ENCODE measurements at regions not wholly inside any gene's neighbourhood (a gene's known extent, or its start where the extent isn't known, plus 50 kb on each side); places are given as distances from the start of the nearest gene placed in this dataset.
"Not testable (repeated sequence)": the region's sequence is repeated elsewhere in the genome, so short reads cannot be mapped to it uniquely, and the experiment has no call there.

- no peak for DNase-seq
Measured at GRCh38 chr5:67617051-67617450, 420.5 kb upstream of the CD180 start.

DNA sequence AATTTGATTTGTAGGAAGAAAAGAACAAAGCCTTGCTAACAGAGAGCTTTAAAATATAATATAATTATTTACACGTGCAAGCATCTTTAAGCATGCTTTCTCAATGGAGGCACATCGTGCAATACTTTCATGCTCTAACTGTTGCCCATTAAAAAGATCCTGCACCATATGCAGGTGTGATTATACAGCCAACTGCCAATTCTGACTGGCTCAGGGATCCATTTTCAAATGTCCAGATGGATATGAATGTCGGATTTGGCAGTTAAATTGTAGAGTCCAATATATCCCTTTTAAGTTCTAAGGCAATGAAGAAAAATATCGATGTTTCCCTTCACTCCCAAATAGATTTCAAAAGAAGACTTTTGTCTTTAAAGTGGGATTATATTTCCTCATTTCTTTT, 416.4 kb upstream of the CD180 start:
- no peak for DNase-seq

GRCh38 chr5:67610186-67610912, 413.8 kb upstream of the CD180 start:
- DNase-seq = no peak

GRCh38 chr5:67607958-67608357, 411.4 kb upstream of the CD180 start:
- no peak for DNase-seq

DNA sequence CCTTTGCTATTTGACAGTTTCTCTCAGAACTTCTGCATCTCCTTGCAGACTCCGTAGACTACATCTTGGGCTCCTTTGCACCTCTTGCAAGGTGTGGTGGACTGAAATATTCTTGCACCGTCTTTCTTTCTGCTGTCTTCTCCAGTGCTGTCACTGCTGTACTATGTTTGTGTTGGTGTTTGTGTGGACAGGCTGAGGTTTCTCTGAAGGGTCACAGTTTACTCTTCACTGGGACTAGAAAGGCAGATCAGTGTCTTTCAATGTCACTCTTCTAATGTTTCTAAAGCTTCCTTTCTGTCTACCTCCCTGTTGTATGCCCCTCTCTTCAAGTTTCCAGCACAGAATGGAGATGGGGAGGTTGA, 410.0 kb upstream of the CD180 start:
- DNase-seq = no peak

- DNase-seq = no peak
Measured at GRCh38 chr5:67605730-67606585, 409.4 kb upstream of the CD180 start.

- DNase-seq = no peak
Measured at GRCh38 chr5:67591491-67591890, 394.9 kb upstream of the CD180 start.

DNA sequence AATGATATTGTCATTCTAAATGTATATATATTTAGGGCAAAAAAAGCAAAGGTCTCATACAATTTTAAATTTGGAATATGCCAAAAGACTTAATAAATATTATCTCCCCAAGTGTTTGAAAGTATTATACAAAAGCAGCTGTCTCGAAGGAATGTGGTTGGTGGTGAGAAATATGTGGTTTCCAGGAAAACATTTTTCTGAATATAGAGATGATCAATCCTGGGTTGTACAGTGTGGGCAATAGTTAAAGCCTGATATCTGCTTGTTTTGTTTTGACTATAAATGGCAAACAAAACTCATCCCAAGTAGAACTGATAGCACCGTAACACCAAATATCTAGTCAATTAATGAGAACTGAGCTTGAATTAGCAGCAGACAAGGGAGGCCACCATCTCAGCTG, 391.8 kb upstream of the CD180 start:
- DNase-seq = no peak

DNA sequence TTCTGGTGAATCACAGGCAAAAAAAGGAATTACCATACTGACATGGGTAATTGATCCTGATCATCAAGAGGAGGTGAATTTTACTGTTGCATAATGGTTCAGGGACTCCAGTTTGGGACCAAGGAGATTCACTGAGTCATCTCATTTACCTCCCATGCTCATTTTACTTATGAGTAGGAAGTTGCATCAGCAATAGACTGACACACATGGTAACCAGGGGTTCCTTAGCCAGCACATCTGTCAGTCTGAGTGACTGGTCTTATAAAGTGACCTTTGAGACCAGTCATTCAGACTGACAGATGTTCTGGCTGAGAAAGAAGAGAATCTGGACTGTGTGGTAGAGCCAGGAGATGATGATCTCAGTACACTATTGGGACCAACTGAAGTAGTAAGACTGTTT, 384.6 kb upstream of the CD180 start:
- DNase-seq = no peak

GRCh38 chr5:67578011-67578410, 381.4 kb upstream of the CD180 start:
- no peak for DNase-seq

GRCh38 chr5:67577424-67577823, 380.8 kb upstream of the CD180 start:
- DNase-seq = no peak

DNA sequence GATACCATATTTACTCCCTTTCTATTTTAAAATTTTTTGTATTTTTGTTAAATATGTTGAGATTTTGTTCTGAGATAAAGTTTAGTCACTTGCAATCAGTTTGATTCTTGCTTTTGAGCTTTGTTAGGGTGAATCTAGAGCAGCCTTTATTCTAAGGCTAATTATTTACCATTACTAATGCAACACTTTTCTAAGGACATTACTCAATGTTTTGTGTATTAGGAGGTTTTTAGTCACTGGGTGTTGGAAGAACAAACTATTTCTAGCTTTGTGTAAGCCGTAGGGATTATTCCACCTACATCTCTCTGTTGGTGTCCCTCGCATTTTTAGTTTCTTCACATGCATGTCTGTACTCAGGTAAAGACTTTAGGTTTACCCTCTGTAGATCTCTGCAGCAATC, 379.5 kb upstream of the CD180 start:
- DNase-seq = no peak

DNA sequence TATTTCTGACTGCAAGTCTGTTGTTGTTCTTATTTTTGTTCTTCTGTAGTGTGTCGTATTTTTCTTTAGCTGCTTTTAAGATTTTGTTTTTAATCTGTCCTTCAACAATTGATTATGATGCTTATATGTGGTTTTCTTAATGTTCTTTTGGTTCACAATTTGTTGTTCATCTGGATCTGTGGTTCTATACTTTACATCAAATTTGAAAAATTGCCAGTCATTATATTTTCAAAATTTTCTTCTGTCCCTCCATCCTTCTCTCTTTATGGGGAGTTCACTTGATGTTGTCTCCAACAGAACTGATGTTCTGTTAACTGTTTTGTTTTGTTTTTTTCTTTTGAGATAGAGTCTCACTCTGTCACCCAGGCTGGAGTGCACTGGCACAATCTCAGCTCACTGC, 378.5 kb upstream of the CD180 start:
- DNase-seq = no peak

GRCh38 chr5:67561151-67561932, 364.7 kb upstream of the CD180 start:
- no peak for DNase-seq

GRCh38 chr5:67552773-67553172, 356.2 kb upstream of the CD180 start:
- no peak for DNase-seq

DNA sequence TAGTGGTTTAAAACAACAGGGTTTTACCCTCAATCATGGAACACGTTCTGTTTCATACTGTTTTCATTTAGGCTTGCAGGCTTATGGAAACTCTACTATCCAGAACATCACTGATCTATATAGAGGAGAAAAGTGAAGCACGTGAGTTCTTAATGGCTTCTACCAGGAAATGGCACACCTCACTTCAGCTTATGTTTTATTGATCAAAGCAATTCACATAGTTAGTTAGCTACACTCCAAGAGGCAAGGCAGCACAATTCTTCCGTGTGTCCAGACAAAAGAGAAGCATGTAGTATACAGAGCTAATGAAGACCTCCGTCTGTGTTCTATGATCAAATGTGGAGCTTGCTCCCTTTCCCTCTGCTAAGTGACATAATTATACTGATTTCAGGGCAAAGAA, 353.3 kb upstream of the CD180 start:
- no peak for DNase-seq

GRCh38 chr5:67549296-67549618, 352.7 kb upstream of the CD180 start:
- DNase-seq = no peak

- DNase-seq = no peak
Measured at GRCh38 chr5:67548520-67549295, 352.1 kb upstream of the CD180 start.

DNA sequence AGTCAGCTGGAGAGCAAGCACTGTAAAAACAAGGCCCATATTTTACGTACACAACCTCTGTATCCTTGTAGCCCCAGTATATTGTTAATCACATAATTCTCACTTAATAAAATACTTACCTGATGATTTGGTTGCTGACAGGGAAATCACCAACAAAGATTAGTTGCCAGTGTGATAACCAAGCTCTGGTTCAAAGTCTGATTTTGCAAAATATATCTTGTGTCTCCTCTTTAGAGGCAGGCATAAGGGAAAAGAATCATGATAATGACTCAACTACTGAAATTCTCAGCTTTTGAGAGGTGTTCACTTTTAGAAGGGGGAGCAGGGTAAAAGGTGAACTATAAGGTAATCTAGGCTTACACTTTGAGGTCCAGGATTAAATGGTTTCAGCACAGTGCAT, 351.1 kb upstream of the CD180 start:
- no peak for DNase-seq

DNA sequence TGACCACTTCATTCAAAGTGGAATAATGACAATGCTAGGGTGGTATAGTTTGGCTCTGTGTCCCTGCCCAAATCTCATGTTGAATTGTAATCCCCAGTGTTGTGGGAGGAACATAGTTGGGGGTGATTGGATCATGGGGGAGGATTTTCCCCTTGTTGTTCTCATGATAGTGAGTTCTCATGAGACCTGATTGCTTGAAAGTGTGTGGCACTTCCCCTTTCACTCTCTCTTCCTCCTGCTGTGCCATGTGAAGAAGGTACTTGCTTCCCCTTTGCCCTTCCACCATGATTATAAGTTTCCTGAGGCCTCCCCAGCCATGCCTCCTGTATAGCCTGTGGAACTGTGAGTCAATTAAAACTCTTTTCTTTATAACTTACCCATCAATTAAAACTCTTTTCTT, 348.3 kb upstream of the CD180 start:
- DNase-seq = not testable (repeated sequence)

DNA sequence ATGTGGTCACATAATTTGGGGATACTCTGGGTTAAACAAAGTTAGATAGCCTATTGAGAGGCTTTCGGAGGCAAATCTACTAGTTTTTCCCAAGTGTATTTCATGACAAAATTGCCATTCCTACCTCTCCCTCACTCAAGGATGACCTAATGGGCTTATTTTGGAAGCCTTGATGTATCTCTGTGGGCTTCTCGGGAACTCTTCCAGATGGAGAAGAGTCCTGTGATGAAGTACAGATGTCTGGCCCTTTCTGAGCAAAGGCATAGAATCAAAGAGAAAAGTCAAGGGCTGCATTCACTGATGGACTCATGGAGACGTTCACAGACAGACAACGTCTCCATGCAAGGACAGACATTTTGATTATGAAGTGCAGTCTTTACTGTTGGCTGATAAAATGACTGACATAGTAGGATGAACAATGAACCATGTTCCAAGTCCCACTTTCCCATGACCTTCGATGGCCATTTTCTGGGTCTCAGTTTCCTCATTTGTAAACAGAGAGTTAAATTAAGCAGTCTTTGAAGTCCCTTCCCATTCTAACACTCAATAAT, 347.2 kb upstream of the CD180 start:
- no peak for DNase-seq

DNA sequence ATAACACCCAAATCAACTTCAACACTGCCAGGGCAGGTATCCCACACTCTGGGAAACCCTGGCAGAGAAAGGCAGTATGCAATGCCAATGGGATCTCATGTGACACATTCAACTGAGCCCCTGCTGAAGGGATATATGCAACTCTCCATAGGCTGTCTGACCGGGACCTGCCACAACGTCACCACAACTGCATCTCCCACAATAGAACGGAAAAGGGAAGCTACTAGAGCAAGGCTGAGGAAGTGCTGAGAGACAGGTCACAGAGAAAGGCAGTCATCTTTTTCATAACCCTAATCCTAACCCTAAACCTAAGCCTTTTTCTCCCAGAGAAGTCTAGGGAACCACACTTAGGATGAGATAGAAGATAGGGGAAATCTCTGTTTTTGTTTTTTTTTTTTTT, 345.9 kb upstream of the CD180 start:
- no peak for DNase-seq

DNA sequence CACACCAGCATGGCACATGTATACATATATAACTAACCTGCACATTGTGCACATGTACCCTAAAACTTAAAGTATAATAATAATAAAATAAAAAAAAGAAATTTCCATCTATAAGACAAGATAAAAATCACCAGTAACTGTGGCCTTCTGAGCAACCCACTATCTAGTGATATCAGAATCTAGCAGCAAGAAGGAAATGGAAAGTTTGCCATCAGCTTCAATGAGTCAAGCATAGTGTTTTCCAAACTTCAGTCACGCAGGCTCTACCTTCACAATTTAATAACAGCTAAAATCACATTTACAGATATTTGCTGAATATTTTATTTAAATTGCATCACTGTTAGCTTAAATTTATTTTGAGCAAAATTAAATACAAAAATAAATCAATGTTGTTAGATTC, 345.3 kb upstream of the CD180 start:
- DNase-seq = no peak

All from CD4-positive, alpha-beta T cell treated with Interleukin-10 for 1 hour (primary cell).